MCF 10A (cell line): ENCODE measurements at regions not wholly inside any gene's neighbourhood (a gene's known extent, or its start where the extent isn't known, plus 50 kb on each side); places are given as distances from the start of the nearest gene placed in this dataset.

ENCODE experiments used
- BruUV-seq: library from RNA; stranded (reverse); fragments of 400-500 nt; replicated peaks from 2 replicates; lab custom pipeline; 2021; lab: Mats Ljungman, UMichigan
- CTCF ChIA-PET: fragments of 300-600 bp; sonication (Branson Sonifier 250); formaldehyde crosslinking; extraction: SDS; loops from one replicate; lab custom pipeline; 2021; ENCODE audit warnings: antibody characterized with exemption, inconsistent platforms; lab: Yijun Ruan, JAX
- POLR2A ChIA-PET: fragments of 300-600, 350-650 bp; sonication (Branson Sonifier 250); formaldehyde crosslinking; extraction: SDS; loops from one replicate; lab custom pipeline; 2020; ENCODE audit warnings: antibody characterized with exemption, inconsistent platforms; lab: Yijun Ruan, JAX
- DNase-seq: peaks from one replicate; pipeline ENCODE4 v3.0.0-alpha.2; 2018; ENCODE audit not compliant: unreplicated experiment
- H3K27ac Mint-ChIP-seq: one replicate; pipeline ENCODE4 v1.8.0; 2022; ENCODE audit warnings: mild to moderate bottlenecking, low read depth, mixed read lengths; ENCODE audit not compliant: unreplicated experiment
- H3K27me3 Mint-ChIP-seq: one replicate; pipeline ENCODE4 v1.8.0; 2022; ENCODE audit warnings: mixed read lengths; ENCODE audit not compliant: insufficient read depth, unreplicated experiment
- H3K36me3 Mint-ChIP-seq: one replicate; pipeline ENCODE4 v1.8.0; 2022; ENCODE audit warnings: mild to moderate bottlenecking, moderate library complexity, mixed read lengths; ENCODE audit not compliant: insufficient read depth, unreplicated experiment
- H3K4me1 Mint-ChIP-seq: one replicate; pipeline ENCODE4 v1.8.0; 2022; ENCODE audit warnings: mixed read lengths; ENCODE audit not compliant: insufficient read depth, unreplicated experiment
- H3K4me3 Mint-ChIP-seq: one replicate; pipeline ENCODE4 v1.8.0; 2022; ENCODE audit warnings: mild to moderate bottlenecking, moderate library complexity, mixed read lengths; ENCODE audit not compliant: unreplicated experiment
- H3K9me3 Mint-ChIP-seq: one replicate; pipeline ENCODE4 v1.8.0; 2022; ENCODE audit warnings: mixed read lengths; ENCODE audit not compliant: unreplicated experiment
- CTCF ChIP-seq: fragments of 200-600 bp; IDR thresholded peaks from one replicate; pipeline ENCODE4 v1.8.0; 2022; ENCODE audit warnings: antibody characterized with exemption, mild to moderate bottlenecking; ENCODE audit not compliant: unreplicated experiment
- intact Hi-C: fragments of 100-400 bp; cut with micrococcal nuclease; formaldehyde crosslinking; loops from 2 replicates; pipeline ENCODE4 v1.14.1; 2022

GRCh38 chr4:18231726-18232125, 210.2 kb upstream of the LCORL start:
- ChIA-PET POLR2A (interaction anchor here (1.1 kb wide), 1 partner anchor 13 kb away, joined by 3 read pairs; no protein-coding TSS in a partner anchor), CTCF (no interaction called here)
- Mint-ChIP-seq H3K4me3 (no peak overlapping the region), H3K36me3 (no peaks in the 10 kb centered on the region), H3K9me3 (peaks cover 17% of the 10 kb centered on the region), H3K27me3 (no peaks in the 10 kb centered on the region), H3K4me1 (peaks cover 12% of the 10 kb centered on the region), H3K27ac (no peak overlapping the region)
- no peak for DNase-seq
- BruUV-seq: no TSS peak
- TF ChIP-seq CTCF: no peak
- intact Hi-C loops: no loop called here

GRCh38 chr4:18227880-18228279, 206.3 kb upstream of the LCORL start:
- peaks cover 12% of the 10 kb centered on the region for H3K4me1 Mint-ChIP-seq
- H3K4me3 Mint-ChIP-seq: no peak overlapping the region
- peak overlapping the region; percentile 5 for H3K27ac Mint-ChIP-seq
- peak; percentile 3 for DNase-seq
- CTCF ChIA-PET: interaction anchor here (0.9 kb wide), 1 partner anchor 102 kb away, joined by 3 read pairs; no protein-coding TSS in a partner anchor
- H3K27me3 Mint-ChIP-seq: no peaks in the 10 kb centered on the region
- POLR2A ChIA-PET: interaction anchor here (0.9 kb wide), 1 partner anchor 9 kb away, joined by 5 read pairs; no protein-coding TSS in a partner anchor
- intact Hi-C loops: no loop called here
- BruUV-seq: no TSS peak
- peaks cover 17% of the 10 kb centered on the region for H3K9me3 Mint-ChIP-seq
- H3K36me3 Mint-ChIP-seq: no peaks in the 10 kb centered on the region
- no peak for TF ChIP-seq CTCF

GRCh38 chr4:18214411-18215055, 193.0 kb upstream of the LCORL start:
- peaks cover 6% of the 10 kb centered on the region for H3K4me1 Mint-ChIP-seq
- CTCF ChIA-PET: no interaction called here
- H3K36me3 Mint-ChIP-seq: no peaks in the 10 kb centered on the region
- POLR2A ChIA-PET: no interaction called here
- TF ChIP-seq CTCF: no peak
- H3K9me3 Mint-ChIP-seq: no peaks in the 10 kb centered on the region
- H3K27ac Mint-ChIP-seq: no peak overlapping the region
- intact Hi-C loops: no loop called here
- peak; percentile 5 for DNase-seq
- no peaks in the 10 kb centered on the region for H3K27me3 Mint-ChIP-seq
- no peak overlapping the region for H3K4me3 Mint-ChIP-seq
- BruUV-seq: no TSS peak

GRCh38 chr4:18213576-18214198, 192.1 kb upstream of the LCORL start:
- Mint-ChIP-seq H3K9me3 (no peaks in the 10 kb centered on the region), H3K27ac (no peak overlapping the region), H3K4me3 (no peak overlapping the region), H3K36me3 (no peaks in the 10 kb centered on the region), H3K27me3 (no peaks in the 10 kb centered on the region), H3K4me1 (peaks cover 6% of the 10 kb centered on the region)
- no TSS peak for BruUV-seq
- ChIA-PET POLR2A (no interaction called here), CTCF (interaction anchor here (0.6 kb wide), 1 partner anchor 51 kb away, joined by 4 read pairs; no protein-coding TSS in a partner anchor)
- TF ChIP-seq CTCF: no peak
- no peak for DNase-seq
- intact Hi-C loops: no loop called here
